PC-3 (cell line): ENCODE measurements at regions not wholly inside any gene's neighbourhood (a gene's known extent, or its start where the extent isn't known, plus 50 kb on each side); places are given as distances from the start of the nearest gene placed in this dataset.

Source experiments
- CTCF ChIP-seq: fragments of 300-600 bp; sonication (generic); conservative IDR thresholded peaks from 2 replicates; pipeline ENCODE4 v1.5.1; 2017; ENCODE audit warnings: antibody characterized with exemption, low read depth, mild to moderate bottlenecking, low read length
- EZH2 ChIP-seq: fragments of 300-600 bp; sonication (generic); IDR thresholded peaks from one replicate; pipeline ENCODE4 v1.6.1; 2017; ENCODE audit warnings: antibody characterized with exemption, mild to moderate bottlenecking, low read length; ENCODE audit not compliant: unreplicated experiment
- EZH2phosphoT487 ChIP-seq: fragments of 300-600 bp; sonication (generic); IDR thresholded peaks from 2 replicates; pipeline ENCODE4 v1.6.1; 2018; ENCODE audit warnings: mild to moderate bottlenecking, antibody characterized with exemption, low read length, borderline replicate concordance

GRCh38 chr15:38696790-38697495, 132.3 kb upstream of the RASGRP1 start:
- TF ChIP-seq EZH2 (no peak), CTCF (no peak), EZH2phosphoT487 (no peak)
